H7 (cell line): ENCODE measurements at regions not wholly inside any gene's neighbourhood (a gene's known extent, or its start where the extent isn't known, plus 50 kb on each side); places are given as distances from the start of the nearest gene placed in this dataset.
"Not testable (repeated sequence)": the region's sequence is repeated elsewhere in the genome, so short reads cannot be mapped to it uniquely, and the experiment has no call there.

ENCODE experiments used
- DNase-seq: peaks from one replicate; pipeline ENCODE4 v3.0.0; 2012
- H3K27me3 ChIP-seq: 2 replicates; pipeline ENCODE4 v1.6.0; 2011; ENCODE audit warnings: mild to moderate bottlenecking, low read length; ENCODE audit not compliant: control insufficient read depth, insufficient read depth
- H3K36me3 ChIP-seq: replicated peaks from 2 replicates; pipeline ENCODE4 v1.5.1; 2011; ENCODE audit warnings: low read length; ENCODE audit not compliant: control insufficient read depth, insufficient read depth
- H3K4me3 ChIP-seq: 2 replicates; pipeline ENCODE4 v1.5.1; 2011; ENCODE audit warnings: low read depth, mild to moderate bottlenecking, control low read depth, low read length, moderate library complexity; ENCODE audit not compliant: insufficient read depth

DNA sequence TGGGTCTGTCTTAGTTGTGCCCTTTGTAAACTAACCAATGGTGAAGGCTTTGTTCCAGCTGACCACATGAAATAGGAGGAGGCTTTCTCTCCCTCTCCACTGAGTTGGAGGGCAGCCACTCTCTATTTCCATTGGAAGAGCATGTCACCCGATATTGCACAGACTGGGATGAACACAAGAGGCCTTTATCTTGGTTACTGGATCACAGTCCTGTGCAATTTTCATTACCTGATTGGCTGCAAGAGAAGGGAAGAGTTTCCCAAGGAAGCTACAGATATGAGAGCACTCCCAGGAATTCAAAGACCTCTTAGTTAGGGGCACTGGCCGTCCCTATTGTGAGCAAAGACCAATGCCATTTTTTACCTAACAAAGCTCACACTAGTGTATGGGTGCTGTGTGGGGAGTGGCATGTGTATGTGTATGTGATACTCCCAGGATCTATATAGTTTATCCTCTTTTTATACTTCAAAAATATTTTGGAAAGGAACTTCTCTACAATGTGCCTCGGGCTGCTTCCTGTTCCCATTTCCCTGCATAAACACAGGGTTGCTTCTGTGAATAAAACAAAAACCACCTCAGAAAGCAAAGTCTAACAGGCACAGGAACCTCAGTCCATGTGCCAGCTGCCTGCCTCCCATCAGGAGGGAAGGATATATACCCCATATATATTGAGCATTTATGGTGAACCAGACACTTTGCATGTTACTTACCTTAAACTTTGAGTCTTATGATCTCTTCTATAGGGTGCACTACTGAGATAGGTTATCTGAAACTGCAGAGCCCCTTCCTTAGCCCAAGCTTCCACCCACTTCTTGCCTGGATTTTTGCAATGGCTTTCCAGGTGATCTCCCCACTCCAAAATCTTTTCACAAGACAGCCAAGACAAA lies 126.5 kb downstream of the RASSF10 start:
- no peaks in the 10 kb centered on the region for H3K36me3 ChIP-seq
- no peak overlapping the region for H3K4me3 ChIP-seq
- no peaks in the 10 kb centered on the region for H3K27me3 ChIP-seq
- no peak for DNase-seq

GRCh38 chr11:13136272-13136596 lies 127.1 kb downstream of the RASSF10 start:
- no peaks in the 10 kb centered on the region for H3K27me3 ChIP-seq
- no peaks in the 10 kb centered on the region for H3K36me3 ChIP-seq
- DNase-seq = no peak
- no peak overlapping the region for H3K4me3 ChIP-seq

DNA sequence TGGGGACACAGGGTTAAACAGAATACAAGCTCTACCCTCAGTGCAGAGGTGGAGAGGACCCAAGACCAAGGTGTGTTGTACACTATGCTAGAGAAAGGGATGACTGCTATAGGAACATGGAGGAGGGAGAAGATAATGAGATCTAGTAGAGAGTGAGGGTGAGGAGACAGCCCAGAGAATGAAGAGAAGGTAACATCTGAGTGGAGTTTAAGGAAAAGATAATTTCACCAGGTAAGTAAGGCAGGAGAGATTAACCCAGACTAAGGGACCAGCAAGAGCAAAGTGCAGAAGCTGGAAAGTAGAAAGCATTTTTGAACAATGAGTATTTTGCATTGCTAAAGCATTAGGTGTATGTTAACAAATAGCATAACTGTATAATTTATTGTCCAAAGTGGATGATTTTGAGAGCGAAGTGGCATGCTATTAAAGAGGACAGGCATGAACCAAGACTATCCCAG lies 128.8 kb downstream of the RASSF10 start:
- no peak overlapping the region for H3K4me3 ChIP-seq
- no peak for DNase-seq
- no peaks in the 10 kb centered on the region for H3K36me3 ChIP-seq
- no peaks in the 10 kb centered on the region for H3K27me3 ChIP-seq

GRCh38 chr11:13139085-13139484 lies 130.0 kb downstream of the RASSF10 start:
- not testable (repeated sequence) for DNase-seq, H3K4me3 ChIP-seq, H3K27me3 ChIP-seq, H3K36me3 ChIP-seq

DNA sequence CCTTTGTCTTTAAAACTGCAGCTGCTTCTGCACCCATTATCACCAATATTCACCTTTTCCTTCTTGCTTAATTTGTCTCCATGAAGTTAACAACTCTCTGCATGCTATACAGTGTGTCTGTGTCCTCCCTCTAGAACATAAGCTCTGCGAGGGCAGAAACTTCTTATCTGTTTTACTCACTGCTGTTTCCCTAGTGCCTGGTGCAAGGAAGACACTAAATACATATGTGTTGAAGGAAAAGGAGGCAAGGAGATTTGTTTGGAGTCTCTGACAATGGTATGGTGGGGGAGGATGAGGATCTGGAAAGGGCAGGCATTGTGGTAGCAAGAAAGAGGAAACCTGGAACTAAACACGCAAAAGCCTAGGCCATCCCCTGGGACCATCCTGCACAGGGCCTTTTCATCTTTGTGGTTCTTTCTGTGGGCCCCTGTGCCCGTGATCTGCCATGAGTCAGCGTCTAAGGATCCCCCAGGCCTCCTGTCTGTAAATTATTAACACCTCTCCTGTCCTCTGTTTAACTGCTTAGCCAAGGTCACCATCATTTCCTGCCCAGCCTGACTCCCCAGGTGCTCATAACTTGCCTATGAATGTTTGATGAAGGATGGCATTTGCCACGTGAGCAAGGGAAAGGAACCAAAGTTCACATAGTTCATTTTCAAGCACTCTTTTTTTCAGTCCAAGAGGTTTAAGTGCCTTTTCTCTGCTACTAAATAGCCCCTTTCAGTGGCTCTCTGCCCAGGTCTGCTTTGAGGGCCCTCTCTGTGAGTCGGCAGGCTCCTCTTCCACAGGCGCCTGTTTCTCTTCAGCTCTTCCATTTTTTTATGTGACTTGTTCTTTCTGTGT lies 131.1 kb downstream of the RASSF10 start:
- no peak overlapping the region for H3K4me3 ChIP-seq
- no peak for DNase-seq
- no peaks in the 10 kb centered on the region for H3K27me3 ChIP-seq
- H3K36me3 ChIP-seq = no peaks in the 10 kb centered on the region

GRCh38 chr11:13140873-13141655 lies 131.9 kb downstream of the RASSF10 start:
- DNase-seq = no peak
- Histone ChIP-seq H3K4me3 (no peak overlapping the region), H3K27me3 (no peaks in the 10 kb centered on the region), H3K36me3 (no peaks in the 10 kb centered on the region)

- DNase-seq = no peak
- no peaks in the 10 kb centered on the region for H3K36me3 ChIP-seq
- H3K27me3 ChIP-seq = no peaks in the 10 kb centered on the region
- H3K4me3 ChIP-seq = no peak overlapping the region
Measured at GRCh38 chr11:13141731-13142709, 132.9 kb downstream of the RASSF10 start.

DNA sequence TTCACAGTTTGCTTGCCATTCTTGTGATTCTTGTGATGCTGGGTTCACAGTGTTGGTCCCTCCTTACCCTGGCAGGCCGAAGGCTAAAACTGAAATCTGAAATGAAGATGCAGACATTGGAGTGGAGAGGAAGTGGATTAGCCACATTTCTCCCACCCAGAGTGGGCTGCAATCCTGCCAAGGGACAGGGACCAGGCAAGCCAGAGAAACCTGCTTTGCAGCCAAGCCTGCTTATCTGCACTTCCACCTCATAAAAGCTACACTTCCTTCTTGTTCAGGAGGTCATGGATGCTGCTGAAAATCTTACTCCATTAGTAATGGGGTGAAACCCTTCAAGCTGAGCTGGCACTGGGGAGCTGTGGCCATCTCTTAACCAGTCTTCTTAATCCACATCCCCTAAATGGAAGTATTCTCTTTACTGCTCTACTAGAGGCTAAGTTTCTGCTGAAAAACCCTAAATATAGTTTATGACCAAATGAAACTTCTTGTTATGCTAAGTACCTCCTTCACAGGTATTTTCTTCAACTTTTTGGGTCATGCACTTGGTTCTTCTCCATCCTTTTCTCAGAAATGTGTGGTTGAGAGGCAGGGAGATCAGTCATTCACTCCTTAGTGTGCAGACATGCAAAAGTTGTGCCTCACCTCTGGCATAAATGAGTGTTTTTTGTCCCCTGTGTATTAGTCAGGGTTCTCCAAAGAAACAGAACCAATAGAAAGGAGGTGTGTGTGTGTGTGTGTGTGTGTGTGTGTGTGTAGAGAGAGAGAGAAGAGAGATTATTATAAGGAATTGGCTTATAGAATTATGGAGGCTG lies 133.9 kb upstream of the BMAL1 start:
- Histone ChIP-seq H3K36me3 (no peaks in the 10 kb centered on the region), H3K27me3 (no peaks in the 10 kb centered on the region), H3K4me3 (no peak overlapping the region)
- no peak for DNase-seq

GRCh38 chr11:13145461-13145860 lies 132.1 kb upstream of the BMAL1 start:
- peak; percentile 54 for DNase-seq
- Histone ChIP-seq H3K36me3 (no peaks in the 10 kb centered on the region), H3K4me3 (no peak overlapping the region), H3K27me3 (no peaks in the 10 kb centered on the region)

- Histone ChIP-seq H3K27me3 (no peaks in the 10 kb centered on the region), H3K4me3 (no peak overlapping the region), H3K36me3 (no peaks in the 10 kb centered on the region)
- no peak for DNase-seq
Measured at GRCh38 chr11:13149991-13150390, 127.6 kb upstream of the BMAL1 start.

DNA sequence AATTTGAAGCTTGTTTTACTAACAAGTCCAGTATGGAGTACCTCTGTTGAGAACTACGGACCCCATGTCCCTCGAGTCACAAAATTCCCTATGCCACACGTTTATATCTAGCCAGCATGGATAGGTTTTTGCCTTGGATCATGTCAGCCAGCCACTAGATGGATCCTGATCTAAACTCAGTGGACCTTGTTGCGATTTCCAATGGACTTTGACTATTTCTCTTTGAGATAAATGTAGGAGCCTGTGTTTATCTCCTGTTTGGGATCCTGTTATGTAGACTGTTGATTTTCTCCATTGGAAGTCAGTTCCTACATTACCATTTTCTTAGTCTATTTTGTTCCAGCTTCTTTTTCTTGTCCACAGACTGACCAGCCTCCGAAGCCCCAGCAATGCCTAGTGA lies 127.1 kb upstream of the BMAL1 start:
- Histone ChIP-seq H3K27me3 (no peaks in the 10 kb centered on the region), H3K36me3 (no peaks in the 10 kb centered on the region), H3K4me3 (no peak overlapping the region)
- DNase-seq = no peak

DNA sequence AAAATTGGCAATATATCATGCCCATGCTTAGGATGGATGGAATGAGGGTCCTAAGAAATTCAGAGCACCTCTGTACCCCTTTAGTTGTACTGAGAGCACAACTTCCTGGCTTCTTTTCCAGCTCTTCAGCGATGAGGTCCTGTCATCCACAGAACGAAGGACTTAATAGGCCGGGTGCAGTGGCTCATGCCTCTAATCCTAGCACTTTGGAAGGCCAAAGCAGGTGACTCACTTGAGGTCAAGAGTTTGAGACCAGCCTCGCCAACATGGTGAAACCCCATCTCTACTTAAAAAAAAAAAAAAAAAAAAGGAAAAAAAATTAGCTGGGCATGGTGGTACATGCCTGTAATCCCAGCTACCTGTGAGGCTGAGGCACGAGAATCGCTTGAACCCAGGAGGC lies 125.3 kb upstream of the BMAL1 start:
- Histone ChIP-seq H3K27me3 (no peaks in the 10 kb centered on the region), H3K4me3 (no peak overlapping the region), H3K36me3 (no peaks in the 10 kb centered on the region)
- no peak for DNase-seq
